BLaER1 (cell line): ENCODE measurements at regions not wholly inside any gene's neighbourhood (a gene's known extent, or its start where the extent isn't known, plus 50 kb on each side); places are given as distances from the start of the nearest gene placed in this dataset.

ENCODE experiments used
- H3K27ac ChIP-seq: shearing (Covaris generic); formaldehyde crosslinking; 2 replicates; pipeline ENCODE4 v1.8.1; 2022
- H3K27me3 ChIP-seq: shearing (Covaris generic); formaldehyde crosslinking; 2 replicates; pipeline ENCODE4 v1.8.1; 2022
- H3K36me3 ChIP-seq: shearing (Covaris generic); formaldehyde crosslinking; 2 replicates; pipeline ENCODE4 v1.8.1; 2022
- H3K4me1 ChIP-seq: shearing (Covaris generic); formaldehyde crosslinking; 2 replicates; pipeline ENCODE4 v1.8.1; 2022
- H3K4me2 ChIP-seq: shearing (Covaris generic); formaldehyde crosslinking; 2 replicates; pipeline ENCODE4 v1.8.1; 2022
- H3K4me3 ChIP-seq: shearing (Covaris generic); formaldehyde crosslinking; 2 replicates; pipeline ENCODE4 v1.8.1; 2022
- H3K9ac ChIP-seq: shearing (Covaris generic); formaldehyde crosslinking; 2 replicates; pipeline ENCODE4 v1.8.1; 2022
- H3K9me3 ChIP-seq: shearing (Covaris generic); formaldehyde crosslinking; 2 replicates; pipeline ENCODE4 v1.8.1; 2022
- H4K20me1 ChIP-seq: shearing (Covaris generic); formaldehyde crosslinking; 2 replicates; pipeline ENCODE4 v1.8.1; 2022
- Cebpa-rat ChIP-seq: shearing (Covaris generic); IDR thresholded peaks from 2 replicates; pipeline ENCODE4 v1.8.1; 2022

DNA sequence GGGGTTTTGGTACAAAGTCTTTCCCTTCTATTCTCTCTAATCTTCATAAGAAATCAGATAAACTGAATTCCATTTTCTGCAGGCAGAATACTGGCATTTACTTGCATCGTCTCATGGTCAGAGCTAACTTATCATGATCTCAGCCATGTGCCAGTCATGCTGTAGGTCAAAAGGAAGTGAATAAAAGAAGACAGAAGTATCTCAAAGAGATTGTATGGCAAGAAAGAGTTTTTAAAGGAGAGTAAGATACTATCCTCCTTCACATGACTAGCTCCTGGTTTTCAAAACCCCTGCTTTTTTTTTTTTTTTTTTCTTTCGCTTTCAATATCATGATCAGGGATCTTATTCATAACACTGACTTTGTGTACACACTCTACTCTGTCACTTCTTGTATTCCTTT lies 398.3 kb downstream of the C6orf118 start:
- Histone ChIP-seq H3K27ac (no peak overlapping the region), H3K4me1 (no peaks in the 10 kb centered on the region), H4K20me1 (no peaks in the 10 kb centered on the region), H3K9ac (no peak overlapping the region), H3K4me3 (no peak overlapping the region), H3K4me2 (no peak overlapping the region), H3K36me3 (no peaks in the 10 kb centered on the region), H3K27me3 (no peaks in the 10 kb centered on the region), H3K9me3 (no peaks in the 10 kb centered on the region)
- no peak for TF ChIP-seq Cebpa-rat

DNA sequence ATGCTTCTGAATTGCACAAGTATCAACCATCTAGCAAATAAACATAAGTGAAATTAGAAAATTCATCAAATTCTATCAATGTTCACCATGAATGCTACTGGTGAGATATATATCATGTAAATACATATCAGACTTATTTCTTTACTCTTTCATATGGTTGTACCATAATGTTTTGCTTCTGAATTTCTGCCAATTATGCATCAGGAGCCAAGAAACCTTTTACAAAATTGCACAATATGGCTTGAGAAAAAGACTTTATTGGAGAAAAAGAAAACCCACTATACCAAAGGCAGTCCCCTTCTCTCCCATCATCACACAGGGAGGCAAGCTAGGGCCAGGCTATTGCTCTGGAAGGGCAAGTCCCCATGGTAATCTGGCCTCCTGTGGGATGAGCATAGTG lies 402.6 kb downstream of the C6orf118 start:
- no peak overlapping the region for H3K27ac ChIP-seq
- no peaks in the 10 kb centered on the region for H3K4me1 ChIP-seq
- no peak for TF ChIP-seq Cebpa-rat

DNA sequence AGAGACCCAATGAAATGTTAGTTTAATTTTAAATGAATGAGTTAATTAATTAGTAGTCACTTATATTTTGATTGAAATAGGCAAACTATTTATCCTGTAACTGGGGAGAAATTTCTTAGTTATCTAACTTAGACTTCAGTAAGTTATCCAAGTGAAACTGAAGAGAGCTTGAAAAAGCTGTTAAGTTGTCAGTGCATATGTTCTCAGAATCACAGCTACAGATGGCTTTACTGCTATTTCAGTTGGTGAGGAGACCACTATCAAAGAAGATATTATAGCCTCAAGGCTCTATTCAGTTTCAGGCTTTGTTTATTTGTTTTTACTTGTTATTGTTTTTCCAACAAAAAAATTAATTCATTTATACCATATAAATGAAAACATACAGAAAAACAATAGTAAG lies 404.1 kb downstream of the C6orf118 start:
- Histone ChIP-seq H3K4me3 (no peak overlapping the region), H3K36me3 (no peaks in the 10 kb centered on the region), H3K9ac (no peak overlapping the region), H4K20me1 (no peaks in the 10 kb centered on the region), H3K27me3 (no peaks in the 10 kb centered on the region), H3K27ac (no peak overlapping the region), H3K9me3 (no peaks in the 10 kb centered on the region), H3K4me1 (no peaks in the 10 kb centered on the region), H3K4me2 (no peak overlapping the region)
- TF ChIP-seq Cebpa-rat: no peak

More for the DNA sequence above, 402.6 kb downstream of the C6orf118 start:
- Histone ChIP-seq H3K36me3 (no peaks in the 10 kb centered on the region), H3K9me3 (no peaks in the 10 kb centered on the region), H3K4me3 (no peak overlapping the region), H3K27me3 (no peaks in the 10 kb centered on the region), H3K4me2 (no peak overlapping the region), H4K20me1 (no peaks in the 10 kb centered on the region), H3K9ac (no peak overlapping the region)

- Histone ChIP-seq H3K27ac (no peak overlapping the region), H3K4me3 (no peak overlapping the region), H3K4me1 (no peaks in the 10 kb centered on the region), H3K9me3 (no peaks in the 10 kb centered on the region), H3K27me3 (no peaks in the 10 kb centered on the region), H3K4me2 (no peak overlapping the region), H3K36me3 (no peaks in the 10 kb centered on the region), H4K20me1 (no peaks in the 10 kb centered on the region), H3K9ac (no peak overlapping the region)
- TF ChIP-seq Cebpa-rat: no peak
These were observed 411.0 kb downstream of the C6orf118 start for GRCh38 chr6:164898412-164898811.

GRCh38 chr6:164897523-164898235 lies 411.7 kb downstream of the C6orf118 start:
- Histone ChIP-seq H3K27ac (no peak overlapping the region), H3K9ac (no peak overlapping the region), H3K4me1 (no peaks in the 10 kb centered on the region), H4K20me1 (no peaks in the 10 kb centered on the region), H3K4me2 (no peak overlapping the region), H3K9me3 (no peaks in the 10 kb centered on the region), H3K4me3 (no peak overlapping the region), H3K27me3 (no peaks in the 10 kb centered on the region), H3K36me3 (no peaks in the 10 kb centered on the region)
- no peak for TF ChIP-seq Cebpa-rat

- TF ChIP-seq Cebpa-rat: no peak
- no peak overlapping the region for H3K27ac ChIP-seq
- H3K4me2 ChIP-seq: no peak overlapping the region
- H4K20me1 ChIP-seq: no peaks in the 10 kb centered on the region
- no peak overlapping the region for H3K9ac ChIP-seq
- no peak overlapping the region for H3K4me3 ChIP-seq
- H3K9me3 ChIP-seq: no peaks in the 10 kb centered on the region
- H3K27me3 ChIP-seq: no peaks in the 10 kb centered on the region
- H3K36me3 ChIP-seq: no peaks in the 10 kb centered on the region
- H3K4me1 ChIP-seq: no peaks in the 10 kb centered on the region
These were observed 419.4 kb downstream of the C6orf118 start for GRCh38 chr6:164889980-164890379.

- H3K9me3 ChIP-seq: no peaks in the 10 kb centered on the region
- H3K36me3 ChIP-seq: no peaks in the 10 kb centered on the region
- H3K4me2 ChIP-seq: no peak overlapping the region
- H4K20me1 ChIP-seq: no peaks in the 10 kb centered on the region
- no peak for TF ChIP-seq Cebpa-rat
- no peak overlapping the region for H3K4me3 ChIP-seq
- H3K27ac ChIP-seq: no peak overlapping the region
- H3K4me1 ChIP-seq: no peaks in the 10 kb centered on the region
- no peak overlapping the region for H3K9ac ChIP-seq
- H3K27me3 ChIP-seq: no peaks in the 10 kb centered on the region
These were observed 421.7 kb downstream of the C6orf118 start for GRCh38 chr6:164887660-164888059.

DNA sequence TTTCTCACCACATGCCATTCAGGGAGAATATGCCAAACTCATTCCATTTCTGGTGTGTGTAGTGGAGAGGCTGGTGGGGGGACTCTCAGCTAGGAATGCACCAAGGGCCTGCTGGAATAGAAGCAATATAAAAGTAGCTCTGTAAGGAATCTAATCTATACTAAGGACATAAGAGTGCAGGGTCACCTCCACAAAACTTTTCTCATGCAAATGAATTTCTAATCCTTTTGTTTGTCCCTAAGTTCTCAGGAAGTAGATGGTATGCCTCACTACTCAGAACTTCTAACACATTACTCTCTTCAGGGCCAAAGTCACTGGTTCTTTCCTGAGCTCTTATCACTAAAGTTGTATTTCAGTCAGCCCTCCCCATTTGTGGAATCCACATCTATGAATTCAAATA lies 427.2 kb downstream of the C6orf118 start:
- Histone ChIP-seq H3K27ac (no peak overlapping the region), H3K36me3 (no peaks in the 10 kb centered on the region), H3K27me3 (no peaks in the 10 kb centered on the region), H3K4me3 (no peak overlapping the region), H3K9ac (no peak overlapping the region), H3K4me1 (no peaks in the 10 kb centered on the region), H3K9me3 (no peaks in the 10 kb centered on the region), H4K20me1 (no peaks in the 10 kb centered on the region), H3K4me2 (no peak overlapping the region)
- no peak for TF ChIP-seq Cebpa-rat

GRCh38 chr6:164871783-164872182 lies 437.6 kb downstream of the C6orf118 start:
- Histone ChIP-seq H3K4me2 (no peak overlapping the region), H3K4me1 (no peaks in the 10 kb centered on the region), H3K9ac (no peak overlapping the region), H4K20me1 (no peaks in the 10 kb centered on the region), H3K27ac (no peak overlapping the region), H3K36me3 (no peaks in the 10 kb centered on the region), H3K4me3 (no peak overlapping the region), H3K9me3 (no peaks in the 10 kb centered on the region), H3K27me3 (no peaks in the 10 kb centered on the region)
- no peak for TF ChIP-seq Cebpa-rat

GRCh38 chr6:164870164-164870563 lies 439.2 kb downstream of the C6orf118 start:
- Histone ChIP-seq H3K9ac (no peak overlapping the region), H3K4me1 (no peaks in the 10 kb centered on the region), H3K27ac (no peak overlapping the region), H3K27me3 (no peaks in the 10 kb centered on the region), H4K20me1 (no peaks in the 10 kb centered on the region), H3K4me2 (no peak overlapping the region), H3K36me3 (no peaks in the 10 kb centered on the region), H3K4me3 (no peak overlapping the region), H3K9me3 (no peaks in the 10 kb centered on the region)
- TF ChIP-seq Cebpa-rat: no peak

GRCh38 chr6:164861967-164862366 lies 447.4 kb downstream of the C6orf118 start:
- no peaks in the 10 kb centered on the region for H3K36me3 ChIP-seq
- H4K20me1 ChIP-seq: no peaks in the 10 kb centered on the region
- no peak for TF ChIP-seq Cebpa-rat
- H3K9me3 ChIP-seq: no peaks in the 10 kb centered on the region
- no peak overlapping the region for H3K4me3 ChIP-seq
- H3K4me2 ChIP-seq: no peak overlapping the region
- H3K9ac ChIP-seq: no peak overlapping the region
- no peaks in the 10 kb centered on the region for H3K27me3 ChIP-seq
- H3K4me1 ChIP-seq: no peaks in the 10 kb centered on the region
- H3K27ac ChIP-seq: no peak overlapping the region
